Ovary (tissue), 7 donors: ENCODE measurements at regions not wholly inside any gene's neighbourhood (a gene's known extent, or its start where the extent isn't known, plus 50 kb on each side); places are given as distances from the start of the nearest gene placed in this dataset.

ENCODE experiments used
- DNase-seq, 5 donors: peaks; one replicate each; pipeline ENCODE4 v3.0.0-alpha.2; 2019 to 2020
- H3K27ac ChIP-seq, 2 donors: fragments of 200-600 bp; one replicate each; pipeline versions ENCODE4 v1.5.1 to v1.8.0; 2019 to 2022
- H3K27me3 ChIP-seq: fragments of 200-600 bp; one replicate; pipeline ENCODE4 v1.8.0; 2022
- H3K36me3 ChIP-seq: fragments of 200-600 bp; sonication (generic); one replicate; pipeline ENCODE4 v1.5.1; 2019
- H3K4me1 ChIP-seq: one replicate; pipeline ENCODE4 v1.8.1; 2013; ENCODE audit warnings: mild to moderate bottlenecking, moderate library complexity; ENCODE audit not compliant: insufficient read depth
- H3K4me3 ChIP-seq: fragments of 200-600 bp; sonication (generic); one replicate; pipeline ENCODE4 v1.5.1; 2017
- H3K9me3 ChIP-seq, 2 donors: fragments of 200-600 bp in 1 of 2; sonication (generic) in 1 of 2; one replicate each; pipeline versions ENCODE4 v1.5.1 to v1.8.1; 2013 to 2019; ENCODE audit warnings: mild to moderate bottlenecking in 1 of 2, moderate library complexity in 1 of 2
- EP300 ChIP-seq: sonication (generic); formaldehyde crosslinking; IDR thresholded peaks from one replicate; pipeline ENCODE4 v1.6.1; 2017; ENCODE audit warnings: antibody characterized with exemption
- POLR2A ChIP-seq: fragments of 450-650 bp; IDR thresholded peaks from one replicate; pipeline ENCODE4 v1.6.1; 2017; ENCODE audit warnings: antibody characterized with exemption, mild to moderate bottlenecking, moderate library complexity
- WGBS, 3 donors: extraction: QIAGEN DNeasy Blood & Tissue Kit in 1 of 3; methylation state at CpG; one replicate each; pipeline versions ENCODE4 v1.1.5 to v1.1.7; 2013 to 2017; 5-methylcytosine and 5-hydroxymethylcytosine counted together
- intact Hi-C, 4 donors: fragments of 100-400 bp; cut with DNase I; formaldehyde crosslinking; loops; one replicate each; pipeline versions ENCODE4 v1.11.0 to v1.15.1; 2022 to 2023
- TF ChIP-seq, protein P1 (sequence below), 3 donors: fragments of 450-650 bp in 2 of 3; fragments of 200-600 bp in 1 of 3; IDR thresholded peaks; one replicate each; pipeline versions ENCODE4 v1.5.1 to v1.8.0; 2016 to 2022; ENCODE audit warnings: antibody characterized with exemption in 3 of 3, mild to moderate bottlenecking in 1 of 3
- donor health status: DM: no; HTN: no; CAD: no; lungs with moderate emphysema.
- donor health status: DM: no; HTN: no; CAD: no.
- donor health status: Bipolar disorder and iron deficiency.
- donor health status: DM: no; HTN: no; CAD: no.
- donor health status: DM: yes; HTN: yes; CAD: no.

DNA sequence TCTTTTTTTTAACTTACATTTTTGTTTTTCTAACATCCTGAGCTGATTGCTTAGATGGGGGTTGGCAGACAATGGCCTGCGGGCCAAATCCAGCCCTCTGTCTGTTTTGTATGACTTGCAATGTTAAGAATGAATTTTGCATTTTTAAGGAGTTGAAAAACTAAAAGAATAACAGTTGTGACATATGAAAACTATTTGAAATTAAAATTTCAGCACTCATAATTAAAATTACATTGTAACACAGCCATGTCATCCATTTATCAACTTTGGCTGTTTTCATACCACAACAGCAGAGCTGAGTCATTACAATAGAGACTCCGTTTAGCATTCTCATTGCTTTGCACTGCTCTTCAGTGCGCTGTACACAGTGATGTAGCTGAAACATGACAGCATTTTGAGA, 94.1 kb upstream of the MC4R start:
- H3K27me3 ChIP-seq: no peaks in the 10 kb centered on the region
- H3K4me1 ChIP-seq: no peaks in the 10 kb centered on the region
- no peak for TF ChIP-seq EP300
- TF ChIP-seq POLR2A: no peak
- TF ChIP-seq, protein P1, sequence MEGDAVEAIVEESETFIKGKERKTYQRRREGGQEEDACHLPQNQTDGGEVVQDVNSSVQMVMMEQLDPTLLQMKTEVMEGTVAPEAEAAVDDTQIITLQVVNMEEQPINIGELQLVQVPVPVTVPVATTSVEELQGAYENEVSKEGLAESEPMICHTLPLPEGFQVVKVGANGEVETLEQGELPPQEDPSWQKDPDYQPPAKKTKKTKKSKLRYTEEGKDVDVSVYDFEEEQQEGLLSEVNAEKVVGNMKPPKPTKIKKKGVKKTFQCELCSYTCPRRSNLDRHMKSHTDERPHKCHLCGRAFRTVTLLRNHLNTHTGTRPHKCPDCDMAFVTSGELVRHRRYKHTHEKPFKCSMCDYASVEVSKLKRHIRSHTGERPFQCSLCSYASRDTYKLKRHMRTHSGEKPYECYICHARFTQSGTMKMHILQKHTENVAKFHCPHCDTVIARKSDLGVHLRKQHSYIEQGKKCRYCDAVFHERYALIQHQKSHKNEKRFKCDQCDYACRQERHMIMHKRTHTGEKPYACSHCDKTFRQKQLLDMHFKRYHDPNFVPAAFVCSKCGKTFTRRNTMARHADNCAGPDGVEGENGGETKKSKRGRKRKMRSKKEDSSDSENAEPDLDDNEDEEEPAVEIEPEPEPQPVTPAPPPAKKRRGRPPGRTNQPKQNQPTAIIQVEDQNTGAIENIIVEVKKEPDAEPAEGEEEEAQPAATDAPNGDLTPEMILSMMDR (IDR thresholded peaks at IDR 0.05): no peak
- no peaks in the 10 kb centered on the region for H3K9me3 ChIP-seq
- no peak overlapping the region for H3K27ac ChIP-seq
- intact Hi-C loops: no loop called here
- WGBS, 3 donors: 79 to 85% (median 80%) methylated on average over 3 of the region's 3 CpGs
- DNase-seq: no peak
- no peaks in the 10 kb centered on the region for H3K36me3 ChIP-seq
- no peak overlapping the region for H3K4me3 ChIP-seq

DNA sequence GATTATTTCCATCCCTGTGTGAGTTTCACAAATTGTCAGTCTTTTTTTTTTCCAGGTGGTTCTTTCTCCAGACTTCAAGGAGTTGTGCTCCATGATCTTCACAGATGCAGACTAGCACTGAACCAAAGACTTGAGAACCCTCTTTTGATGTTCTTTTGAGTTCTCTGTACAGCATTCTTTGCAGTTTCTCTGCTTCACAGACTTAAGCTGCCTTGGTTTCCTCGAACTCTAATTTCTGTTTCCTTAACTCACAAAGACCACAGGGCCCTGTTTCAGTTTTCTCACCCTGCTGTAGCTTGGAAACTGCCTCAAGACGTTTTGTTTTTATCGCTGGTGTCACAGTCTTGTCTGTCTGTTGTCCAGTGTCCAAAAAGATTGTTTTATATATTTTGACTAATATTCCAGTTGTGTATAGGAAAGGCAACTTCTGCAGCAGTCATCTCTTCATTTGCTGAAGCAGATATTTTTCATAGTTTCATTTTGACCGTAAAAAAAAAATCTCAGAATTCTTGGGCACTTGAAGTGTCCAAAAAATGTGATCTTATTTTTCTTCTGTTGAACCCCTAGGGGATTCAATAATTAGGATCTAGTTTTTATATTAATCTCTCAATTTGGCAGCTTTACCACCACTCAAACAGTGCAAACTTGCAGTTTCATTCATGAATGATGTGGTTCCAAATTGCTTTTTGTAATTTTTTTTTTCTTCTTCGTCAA, 97.0 kb upstream of the MC4R start:
- Histone ChIP-seq H3K4me3 (no peak overlapping the region), H3K36me3 (no peaks in the 10 kb centered on the region), H3K9me3 (no peaks in the 10 kb centered on the region), H3K27me3 (no peaks in the 10 kb centered on the region), H3K27ac (no peak overlapping the region), H3K4me1 (no peaks in the 10 kb centered on the region)
- intact Hi-C loops: no loop called here
- WGBS, 3 donors: 25 to 42% (median 27%) methylated on average over 5 of the region's 5 CpGs
- TF ChIP-seq EP300: no peak
- TF ChIP-seq POLR2A: no peak
- TF ChIP-seq, protein P1 (IDR thresholded peaks at IDR 0.05): no peak
- DNase-seq: no peak

DNA sequence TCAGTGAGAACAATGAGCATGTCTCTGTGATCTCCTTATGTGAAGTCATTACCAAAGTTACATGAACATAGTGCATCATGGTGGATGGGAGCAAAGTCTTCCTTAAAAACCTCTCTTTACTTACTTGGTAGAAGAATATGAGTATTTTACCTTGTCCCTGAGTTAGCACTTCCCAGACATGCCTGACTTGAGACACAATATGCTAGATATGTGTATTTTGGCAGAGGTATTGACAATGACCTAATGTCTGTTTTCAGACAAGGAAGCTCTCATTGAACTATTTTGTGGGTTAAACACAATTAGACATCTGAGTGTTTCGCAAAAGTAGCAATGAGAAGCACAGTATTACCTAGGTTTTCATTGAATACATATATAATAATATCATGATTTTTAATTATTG, 99.1 kb upstream of the MC4R start:
- Histone ChIP-seq H3K9me3 (no peaks in the 10 kb centered on the region), H3K36me3 (no peaks in the 10 kb centered on the region), H3K27me3 (no peaks in the 10 kb centered on the region), H3K4me1 (no peaks in the 10 kb centered on the region), H3K27ac (no peak overlapping the region), H3K4me3 (no peak overlapping the region)
- DNase-seq: no peak
- 91 to 96% (median 92%) methylated on average over 1 of the region's 1 CpG for WGBS, 3 donors
- TF ChIP-seq POLR2A: no peak
- TF ChIP-seq, protein P1 (IDR thresholded peaks at IDR 0.05): no peak
- TF ChIP-seq EP300: no peak
- intact Hi-C loops: no loop called here

DNA sequence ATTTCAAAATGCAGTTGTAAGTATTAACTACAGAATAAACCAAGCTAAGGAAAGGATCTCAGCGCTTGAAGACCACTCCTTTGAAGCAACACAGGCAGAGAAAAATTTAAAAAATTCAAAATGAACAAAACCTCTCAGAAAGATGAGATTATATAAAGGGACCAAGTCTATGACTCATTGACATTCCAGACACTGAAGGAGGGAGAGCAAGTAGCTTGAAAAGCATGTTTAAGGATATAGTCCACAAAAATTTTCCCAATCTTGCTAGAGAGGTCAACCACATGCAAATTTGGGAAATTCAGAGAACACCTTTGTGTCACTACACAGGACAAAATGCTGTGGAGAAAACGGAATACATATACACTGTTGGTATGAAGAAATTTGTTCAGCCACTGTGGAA, 112.6 kb upstream of the MC4R start:
- Histone ChIP-seq H3K9me3 (no peaks in the 10 kb centered on the region), H3K4me1 (no peaks in the 10 kb centered on the region), H3K36me3 (no peaks in the 10 kb centered on the region), H3K4me3 (no peak overlapping the region), H3K27me3 (no peaks in the 10 kb centered on the region), H3K27ac (no peak overlapping the region)
- 79 to 86% (median 79%) methylated on average over 2 of the region's 2 CpGs for whole genome bisulfite sequencing, 3 donors
- TF ChIP-seq, protein P1 (IDR thresholded peaks at IDR 0.05): no peak
- TF ChIP-seq EP300 (no peak), POLR2A (no peak)
- DNase-seq: no peak
- intact Hi-C loops: no loop called here
